Testis (tissue), 2 donors: ENCODE measurements at regions not wholly inside any gene's neighbourhood (a gene's known extent, or its start where the extent isn't known, plus 50 kb on each side); places are given as distances from the start of the nearest gene placed in this dataset.

ENCODE experiments used
- DNase-seq: peaks from one replicate; pipeline ENCODE4 v3.0.0-alpha.2; 2019
- H3K27ac ChIP-seq, 2 donors: fragments of 200-600 bp; sonication (generic); one replicate each; pipeline ENCODE4 v1.5.1; 2019
- H3K27me3 ChIP-seq: fragments of 200-600 bp; sonication (generic); one replicate; pipeline ENCODE4 v1.5.1; 2019
- H3K36me3 ChIP-seq: fragments of 200-600 bp; sonication (generic); one replicate; pipeline ENCODE4 v1.5.1; 2017; ENCODE audit warnings: low read depth; ENCODE audit errors: missing control alignments
- H3K4me1 ChIP-seq: fragments of 200-600 bp; sonication (generic); one replicate; pipeline ENCODE4 v1.5.1; 2019
- H3K4me3 ChIP-seq, 2 donors: fragments of 200-600 bp; sonication (generic); one replicate each; pipeline ENCODE4 v1.5.1; 2017 to 2019
- H3K9me3 ChIP-seq: fragments of 200-600 bp; sonication (generic); one replicate; pipeline ENCODE4 v1.5.1; 2017
- POLR2A ChIP-seq: fragments of 450-650 bp; IDR thresholded peaks from one replicate; pipeline ENCODE4 v1.6.1; 2017; ENCODE audit warnings: antibody characterized with exemption, mild to moderate bottlenecking, moderate library complexity
- WGBS, 2 donors: methylation state at CpG; one replicate each; pipeline ENCODE4 v1.1.5; 2018; 5-methylcytosine and 5-hydroxymethylcytosine counted together
- intact Hi-C: fragments of 100-400 bp; cut with DNase I; formaldehyde crosslinking; loops from one replicate; pipeline ENCODE4 v1.15.1; 2023; ENCODE audit warnings: low total_unique reads
- TF ChIP-seq, protein P1 (sequence below), 3 experiments: fragments of 450-650 bp in 2 of 3; fragments of 200-600 bp in 1 of 3; sonication (generic) in 1 of 3; IDR thresholded peaks; one replicate each; pipeline ENCODE4 v1.5.1; 2016 to 2019; ENCODE audit warnings: antibody characterized with exemption in 3 of 3, mild to moderate bottlenecking in 2 of 3, moderate library complexity in 1 of 3

DNA sequence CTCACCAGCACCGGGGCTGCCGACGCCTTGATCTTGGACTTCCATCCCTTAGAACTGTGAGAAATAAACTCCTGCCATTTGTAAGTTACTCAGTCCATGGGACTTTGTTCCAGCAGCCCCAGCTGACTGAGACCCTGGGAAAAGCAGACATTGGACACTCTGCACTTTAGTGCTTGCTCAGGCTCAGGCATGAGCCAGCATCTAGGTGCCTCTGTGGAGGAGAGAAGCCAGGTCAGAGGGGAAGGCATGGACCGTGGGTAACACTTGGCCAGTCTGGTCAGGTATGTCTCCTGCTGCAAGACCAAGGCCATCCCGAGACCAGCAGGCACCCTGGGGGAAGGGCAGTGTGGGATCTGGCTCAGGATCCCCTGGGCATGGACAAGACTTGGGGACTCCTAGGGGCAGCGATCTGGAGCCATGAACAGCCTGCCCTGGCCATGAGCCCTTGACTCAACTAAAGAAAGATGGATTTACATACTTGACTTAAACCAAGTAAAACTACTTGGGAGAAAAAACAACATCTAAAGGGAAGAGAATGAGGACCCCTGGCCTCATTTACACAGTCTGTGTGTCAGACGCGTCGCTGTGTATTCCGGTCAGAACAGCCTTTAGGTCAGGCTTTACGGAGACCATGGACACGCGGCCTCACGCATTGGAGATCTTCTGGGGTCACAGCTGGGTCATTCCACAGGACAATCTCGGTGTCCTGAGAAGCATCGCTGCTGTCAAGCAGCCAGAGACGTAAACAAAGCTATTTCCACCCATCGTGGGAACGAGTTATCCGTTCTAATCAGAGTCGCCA lies 497.1 kb downstream of the BRD1 start:
- no peaks in the 10 kb centered on the region for H3K27me3 ChIP-seq
- DNase-seq = no peak
- TF ChIP-seq POLR2A = no peak
- TF ChIP-seq, protein P1, sequence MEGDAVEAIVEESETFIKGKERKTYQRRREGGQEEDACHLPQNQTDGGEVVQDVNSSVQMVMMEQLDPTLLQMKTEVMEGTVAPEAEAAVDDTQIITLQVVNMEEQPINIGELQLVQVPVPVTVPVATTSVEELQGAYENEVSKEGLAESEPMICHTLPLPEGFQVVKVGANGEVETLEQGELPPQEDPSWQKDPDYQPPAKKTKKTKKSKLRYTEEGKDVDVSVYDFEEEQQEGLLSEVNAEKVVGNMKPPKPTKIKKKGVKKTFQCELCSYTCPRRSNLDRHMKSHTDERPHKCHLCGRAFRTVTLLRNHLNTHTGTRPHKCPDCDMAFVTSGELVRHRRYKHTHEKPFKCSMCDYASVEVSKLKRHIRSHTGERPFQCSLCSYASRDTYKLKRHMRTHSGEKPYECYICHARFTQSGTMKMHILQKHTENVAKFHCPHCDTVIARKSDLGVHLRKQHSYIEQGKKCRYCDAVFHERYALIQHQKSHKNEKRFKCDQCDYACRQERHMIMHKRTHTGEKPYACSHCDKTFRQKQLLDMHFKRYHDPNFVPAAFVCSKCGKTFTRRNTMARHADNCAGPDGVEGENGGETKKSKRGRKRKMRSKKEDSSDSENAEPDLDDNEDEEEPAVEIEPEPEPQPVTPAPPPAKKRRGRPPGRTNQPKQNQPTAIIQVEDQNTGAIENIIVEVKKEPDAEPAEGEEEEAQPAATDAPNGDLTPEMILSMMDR (IDR thresholded peaks at IDR 0.05) = no peak
- H3K9me3 ChIP-seq = no peaks in the 10 kb centered on the region
- intact Hi-C loops = no loop called here
- H3K36me3 ChIP-seq = no peaks in the 10 kb centered on the region
- H3K4me1 ChIP-seq = no peaks in the 10 kb centered on the region
- no peak overlapping the region for H3K4me3 ChIP-seq
- WGBS, 2 donors = 81 to 85% methylated on average over 16 to 21 of the region's 21 CpGs
- H3K27ac ChIP-seq = no peak overlapping the region

GRCh38 chr22:49329636-49330035 lies 498.0 kb downstream of the BRD1 start:
- no peak for DNase-seq
- intact Hi-C loops = no loop called here
- no peak for TF ChIP-seq POLR2A
- TF ChIP-seq, protein P1 (IDR thresholded peaks at IDR 0.05) = no peak
- 75 to 88% methylated on average over 5 of the region's 5 CpGs for WGBS, 2 donors
- Histone ChIP-seq H3K4me1 (no peaks in the 10 kb centered on the region), H3K36me3 (no peaks in the 10 kb centered on the region), H3K4me3 (no peak overlapping the region), H3K9me3 (no peaks in the 10 kb centered on the region), H3K27me3 (no peaks in the 10 kb centered on the region), H3K27ac (no peak overlapping the region)

DNA sequence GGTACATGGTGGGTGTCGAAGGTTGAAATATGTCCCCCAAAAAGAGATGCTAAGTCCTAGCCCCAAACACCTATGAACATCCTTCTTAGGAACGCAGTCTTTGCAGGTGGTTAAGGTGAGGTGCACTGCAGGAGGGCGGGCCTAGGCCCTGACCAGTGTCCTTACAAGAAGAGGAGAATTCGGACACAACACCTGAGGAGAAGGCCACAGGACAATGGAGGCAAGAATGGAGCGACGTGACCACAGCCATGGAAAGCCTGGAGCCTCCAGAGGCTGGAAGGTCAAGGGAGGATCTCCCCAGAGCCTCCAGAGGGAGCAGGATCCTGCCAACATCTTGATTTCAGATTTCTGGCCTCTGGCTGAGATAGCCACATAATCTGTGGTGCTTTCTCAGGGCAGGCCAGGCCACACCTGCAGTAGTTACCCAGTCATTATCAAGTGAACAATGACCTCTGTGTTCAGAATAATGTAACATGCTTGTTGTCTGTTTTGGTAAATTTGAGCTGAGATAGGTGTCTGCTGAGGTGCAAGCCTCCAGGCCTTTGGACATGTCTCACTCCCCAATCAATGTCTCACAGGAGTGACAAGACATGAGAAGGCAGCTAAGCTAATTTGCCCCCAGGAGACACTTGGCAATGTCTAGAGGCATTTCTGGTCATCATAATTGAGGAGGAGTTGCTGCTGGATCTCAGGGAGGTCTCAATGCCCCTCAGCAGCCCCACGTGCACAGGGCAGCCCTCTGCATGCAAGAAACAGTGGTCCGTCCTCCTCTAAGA lies 498.9 kb downstream of the BRD1 start:
- Histone ChIP-seq H3K36me3 (no peaks in the 10 kb centered on the region), H3K27ac (no peak overlapping the region), H3K4me1 (no peaks in the 10 kb centered on the region), H3K27me3 (no peaks in the 10 kb centered on the region), H3K9me3 (no peaks in the 10 kb centered on the region), H3K4me3 (no peak overlapping the region)
- peak; percentile 1 for DNase-seq
- intact Hi-C loops = no loop called here
- 85 to 87% methylated on average over 7 to 8 of the region's 8 CpGs for WGBS, 2 donors
- no peak for TF ChIP-seq POLR2A
- TF ChIP-seq, protein P1 (IDR thresholded peaks at IDR 0.05) = no peak

DNA sequence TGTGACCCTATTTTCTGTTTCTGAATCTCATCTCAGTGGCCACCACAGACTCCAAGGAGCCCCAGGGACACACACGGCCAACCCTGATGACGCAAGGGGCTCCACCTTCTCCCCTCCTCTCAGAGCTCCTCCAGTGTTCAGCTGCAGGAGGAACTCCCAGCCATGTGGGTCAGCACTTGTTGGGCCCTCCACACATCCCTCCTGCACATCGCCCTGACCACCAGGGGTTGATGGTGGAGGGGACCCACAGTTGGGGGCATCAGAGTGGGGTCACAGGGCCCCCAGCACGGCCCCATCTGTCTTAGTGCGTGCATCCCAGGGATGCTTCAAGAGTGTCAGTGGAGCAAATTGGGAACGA lies 499.6 kb downstream of the BRD1 start:
- WGBS, 2 donors = 82 to 92% methylated on average over 6 of the region's 6 CpGs
- no peaks in the 10 kb centered on the region for H3K4me1 ChIP-seq
- H3K9me3 ChIP-seq = no peaks in the 10 kb centered on the region
- H3K27ac ChIP-seq = no peak overlapping the region
- no peak for TF ChIP-seq POLR2A
- TF ChIP-seq, protein P1 (IDR thresholded peaks at IDR 0.05) = no peak
- H3K36me3 ChIP-seq = no peaks in the 10 kb centered on the region
- intact Hi-C loops = no loop called here
- H3K27me3 ChIP-seq = no peaks in the 10 kb centered on the region
- DNase-seq = no peak
- H3K4me3 ChIP-seq = no peak overlapping the region
